BJ (cell line): ENCODE measurements at regions not wholly inside any gene's neighbourhood (a gene's known extent, or its start where the extent isn't known, plus 50 kb on each side); places are given as distances from the start of the nearest gene placed in this dataset.

Source experiments
- CTCF ChIA-PET: fragments of 350-600 bp; formaldehyde crosslinking; extraction: SDS; loops from one replicate; lab custom pipeline; 2021; ENCODE audit warnings: antibody characterized with exemption, inconsistent platforms; lab: Yijun Ruan, JAX
- POLR2A ChIA-PET: fragments of 300-600 bp; sonication (Branson Sonifier 250); formaldehyde crosslinking; extraction: SDS; loops from one replicate; lab custom pipeline; 2021; ENCODE audit warnings: antibody characterized with exemption; lab: Charles Lee
- DNase-seq: peaks from one replicate; pipeline ENCODE4 v3.0.0-alpha.2; 2011; ENCODE audit warnings: low read depth
- H3K27me3 ChIP-seq: 2 replicates; pipeline ENCODE4 v1.6.0; 2011; ENCODE audit warnings: low read length; ENCODE audit not compliant: control insufficient read depth, insufficient read depth
- H3K36me3 ChIP-seq: 2 replicates; pipeline ENCODE4 v1.5.1; 2011; ENCODE audit warnings: low read length; ENCODE audit not compliant: control insufficient read depth, insufficient read depth
- H3K4me3 ChIP-seq: 2 replicates; pipeline ENCODE4 v1.5.1; 2011; ENCODE audit warnings: low read depth, mild to moderate bottlenecking, control low read depth, low read length
- CTCF ChIP-seq: IDR thresholded peaks from 2 replicates; pipeline ENCODE4 v1.5.1; 2011; ENCODE audit warnings: low read depth, mild to moderate bottlenecking, control low read depth, inconsistent platforms, low read length, moderate library complexity; ENCODE audit not compliant: insufficient read depth

DNA sequence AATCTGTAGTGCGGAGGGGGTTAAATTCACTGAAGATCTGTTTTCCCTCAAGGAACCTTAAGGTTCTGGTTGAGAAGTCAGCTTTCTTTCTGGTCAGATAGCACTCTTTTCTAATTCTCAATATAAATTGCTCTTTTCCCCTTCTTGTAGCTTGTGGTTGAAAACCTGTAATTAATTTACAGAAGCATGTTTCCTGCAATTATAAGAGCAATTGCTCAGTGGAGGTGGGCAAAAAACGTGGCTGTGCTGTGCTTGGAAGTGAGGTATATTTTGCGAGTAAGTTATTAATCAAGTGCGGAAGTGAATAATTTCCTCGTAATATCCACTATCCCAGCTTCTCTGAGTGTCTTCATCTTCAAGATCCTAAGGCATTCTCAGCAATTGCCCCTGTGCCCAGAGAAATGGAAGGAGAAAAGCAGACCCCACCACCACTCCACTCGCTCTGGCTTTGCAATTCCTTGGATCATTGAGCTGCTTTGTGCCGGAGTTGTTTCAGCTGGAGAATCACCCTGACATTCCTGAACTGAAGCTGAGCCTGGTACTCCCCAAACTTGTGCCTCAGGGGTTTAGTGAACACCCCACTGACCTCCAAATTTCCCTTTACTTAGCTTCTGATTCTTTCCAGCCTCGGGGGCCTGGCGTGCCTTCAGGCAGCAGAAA lies 140.6 kb downstream of the LRRC70 start:
- POLR2A ChIA-PET: no interaction called here
- no peak for DNase-seq
- H3K4me3 ChIP-seq: no peak overlapping the region
- H3K36me3 ChIP-seq: no peaks in the 10 kb centered on the region
- H3K27me3 ChIP-seq: no peaks in the 10 kb centered on the region
- TF ChIP-seq CTCF: no peak
- CTCF ChIA-PET: interaction anchor here (1.6 to 1.9 kb wide), 2 partner anchors 59 to 259 kb away, joined by 6 to 9 read pairs; no protein-coding TSS in a partner anchor

GRCh38 chr5:62718324-62718723 lies 139.7 kb downstream of the LRRC70 start:
- ChIA-PET POLR2A (no interaction called here), CTCF (interaction anchor here (1.6 to 1.9 kb wide), 2 partner anchors 60 to 258 kb away, joined by 6 to 9 read pairs; no protein-coding TSS in a partner anchor)
- no peak overlapping the region for H3K4me3 ChIP-seq
- no peaks in the 10 kb centered on the region for H3K36me3 ChIP-seq
- no peaks in the 10 kb centered on the region for H3K27me3 ChIP-seq
- TF ChIP-seq CTCF: no peak
- no peak for DNase-seq

DNA sequence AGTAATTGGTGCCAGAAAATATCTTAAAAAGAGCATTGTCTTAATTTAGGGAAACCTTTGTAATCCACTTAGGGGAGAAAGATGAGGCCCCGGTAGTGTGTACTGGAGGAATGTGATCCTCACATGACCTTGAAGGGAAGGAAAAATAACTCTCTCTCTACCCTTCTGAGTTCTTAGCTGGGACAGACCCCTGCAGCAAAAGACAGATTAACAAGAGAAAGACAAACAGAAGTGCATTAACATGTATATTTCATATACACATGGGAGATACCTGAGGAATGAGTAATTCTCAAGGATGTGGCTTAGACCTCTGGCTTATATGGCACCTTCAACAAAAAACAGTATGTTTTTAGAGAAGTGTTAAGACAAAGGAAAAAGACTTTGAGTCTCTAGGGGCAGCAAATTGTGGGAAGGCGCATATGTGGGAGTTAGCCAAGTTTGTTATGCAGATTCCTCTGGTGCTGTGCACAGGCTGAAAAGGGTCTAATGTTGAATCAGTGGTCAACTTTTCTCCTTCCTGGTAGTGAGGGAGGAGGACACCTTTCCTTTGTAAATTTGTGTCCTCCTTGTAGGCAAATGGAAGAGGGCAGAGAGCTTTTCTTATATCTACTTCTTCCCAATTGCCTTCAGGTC lies 138.8 kb downstream of the LRRC70 start:
- no peak for TF ChIP-seq CTCF
- ChIA-PET POLR2A (no interaction called here), CTCF (no interaction called here)

DNA sequence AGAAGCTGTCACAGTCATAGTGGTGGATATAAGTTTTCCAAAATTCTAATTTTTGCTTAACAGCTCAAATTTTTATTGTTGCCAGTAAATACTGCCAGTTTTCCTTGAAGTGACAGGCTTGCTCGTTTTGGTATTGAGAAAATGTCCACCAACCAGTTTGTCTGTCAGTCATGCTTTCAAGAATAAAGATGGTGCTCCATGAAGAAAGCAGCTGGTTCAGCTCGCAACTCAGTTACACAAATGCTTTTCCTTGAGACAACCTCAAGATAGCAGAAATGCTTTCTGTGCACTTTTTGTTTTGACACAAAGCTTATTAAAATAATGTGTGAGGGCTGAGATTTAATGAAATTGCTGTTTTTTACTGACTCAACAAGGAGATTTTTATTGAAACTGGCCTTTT lies 135.7 kb downstream of the LRRC70 start:
- TF ChIP-seq CTCF: no peak
- POLR2A ChIA-PET: no interaction called here
- CTCF ChIA-PET: no interaction called here

More for the DNA sequence above, 138.8 kb downstream of the LRRC70 start:
- Histone ChIP-seq H3K36me3 (no peaks in the 10 kb centered on the region), H3K27me3 (no peaks in the 10 kb centered on the region), H3K4me3 (no peak overlapping the region)
- no peak for DNase-seq

DNA sequence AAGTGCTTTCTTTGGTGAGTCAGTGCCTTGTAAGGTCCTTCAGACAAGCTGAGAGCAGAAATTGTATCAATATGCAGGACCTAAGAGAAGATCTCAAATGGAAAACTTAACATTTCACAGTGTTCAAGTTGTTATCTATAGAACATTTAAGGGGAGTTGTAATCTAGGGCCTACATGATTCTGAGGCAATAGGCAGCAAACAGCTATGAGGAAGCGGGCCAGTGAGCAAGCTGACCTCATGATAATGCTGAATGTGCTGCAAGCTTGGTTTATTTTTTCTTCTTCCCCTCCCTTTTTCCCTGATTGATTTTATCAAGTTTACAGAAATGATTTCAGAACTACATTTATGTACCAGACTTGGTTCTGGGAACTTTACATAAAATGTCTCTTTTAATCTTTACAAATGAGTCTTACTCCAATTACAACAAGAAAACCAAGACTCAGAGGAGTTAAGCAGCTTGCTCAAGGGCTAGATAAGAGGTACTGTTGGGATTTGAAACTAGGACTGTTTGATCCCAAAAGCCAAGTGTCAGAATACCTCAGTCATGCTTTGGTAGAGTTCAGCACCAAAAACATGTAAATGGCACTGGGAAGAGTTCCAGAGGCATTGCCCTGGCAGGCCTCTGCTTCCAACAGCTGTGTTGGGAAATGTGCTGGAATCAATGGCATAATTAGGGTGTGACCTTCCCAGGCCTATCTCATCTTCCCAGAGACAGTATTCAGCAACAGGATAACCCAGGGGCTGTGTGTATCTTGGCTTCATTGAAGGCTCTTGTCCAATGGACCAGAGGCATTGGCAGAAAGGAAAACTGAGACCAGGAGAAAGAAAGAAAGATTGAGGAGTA lies 130.1 kb downstream of the LRRC70 start:
- CTCF ChIA-PET: no interaction called here
- POLR2A ChIA-PET: no interaction called here
- Histone ChIP-seq H3K27me3 (no peaks in the 10 kb centered on the region), H3K4me3 (no peak overlapping the region), H3K36me3 (no peaks in the 10 kb centered on the region)
- DNase-seq: no peak
- no peak for TF ChIP-seq CTCF

More for the DNA sequence above, 135.7 kb downstream of the LRRC70 start:
- no peaks in the 10 kb centered on the region for H3K27me3 ChIP-seq
- no peak for DNase-seq
- H3K4me3 ChIP-seq: no peak overlapping the region
- no peaks in the 10 kb centered on the region for H3K36me3 ChIP-seq
